IMR-90 (cell line): ENCODE measurements at regions not wholly inside any gene's neighbourhood (a gene's known extent, or its start where the extent isn't known, plus 50 kb on each side); places are given as distances from the start of the nearest gene placed in this dataset.

Experiments
- ATAC-seq: fragments of 200-7000 bp; cut with Tn5 transposase; 2 replicates; pipeline ENCODE4 v1.9.1; 2020; ENCODE audit warnings: low read depth, mild to moderate bottlenecking, moderate library complexity
- BruUV-seq: library from RNA; stranded (reverse); fragments of 400-500 nt; replicated peaks from 2 replicates; lab custom pipeline; 2021; lab: Mats Ljungman, UMichigan
- CTCF ChIA-PET: fragments of 300-600 bp; formaldehyde crosslinking; extraction: SDS; loops from one replicate; lab custom pipeline; 2021; ENCODE audit warnings: antibody characterized with exemption; lab: Yijun Ruan, JAX
- POLR2A ChIA-PET: fragments of 300-600 bp; sonication (Branson Sonifier 250); formaldehyde crosslinking; loops from one replicate; lab custom pipeline; 2022; ENCODE audit warnings: antibody characterized with exemption; ENCODE audit not compliant: unreplicated experiment; lab: Charles Lee
- DNase-seq: peaks from one replicate; pipeline ENCODE4 v3.0.0; 2013
- H2AFZ ChIP-seq: replicated peaks from 2 replicates; pipeline ENCODE3; 2013; ENCODE audit warnings: low read length, mild to moderate bottlenecking; ENCODE audit not compliant: poor library complexity
- H2AK5ac ChIP-seq: 2 replicates; pipeline ENCODE4 v1.6.1; 2013; ENCODE audit warnings: low read depth, low read length, inconsistent platforms
- H2AK9ac ChIP-seq: replicated peaks from 2 replicates; pipeline ENCODE3; 2013; ENCODE audit warnings: mild to moderate bottlenecking, low read depth, low read length, moderate library complexity; ENCODE audit not compliant: poor library complexity
- H2BK120ac ChIP-seq: 2 replicates; pipeline ENCODE4 v1.6.1; 2013; ENCODE audit warnings: low read depth, low read length, inconsistent platforms
- H2BK15ac ChIP-seq: 3 replicates; pipeline ENCODE4 v1.6.1; 2013; ENCODE audit warnings: low read depth, low read length, inconsistent platforms
- H2BK20ac ChIP-seq: 2 replicates; pipeline ENCODE4 v1.6.1; 2013; ENCODE audit warnings: low read depth, mild to moderate bottlenecking, inconsistent platforms, low read length, moderate library complexity
- H2BK5ac ChIP-seq: 2 replicates; pipeline ENCODE4 v1.6.1; 2013; ENCODE audit warnings: mild to moderate bottlenecking, low read depth, low read length, inconsistent platforms; ENCODE audit not compliant: poor library complexity, severe bottlenecking
- H3K14ac ChIP-seq: replicated peaks from 2 replicates; pipeline ENCODE4 v1.6.1; 2013; ENCODE audit warnings: low read depth, low read length, inconsistent platforms
- H3K18ac ChIP-seq: 2 replicates; pipeline ENCODE4 v1.6.1; 2013; ENCODE audit warnings: low read depth, low read length, control low read depth
- H3K23ac ChIP-seq: 2 replicates; pipeline ENCODE4 v1.6.1; 2013; ENCODE audit warnings: low read depth, low read length, inconsistent platforms
- H3K27ac ChIP-seq: 2 replicates; pipeline ENCODE4 v1.5.1; 2013; ENCODE audit warnings: mild to moderate bottlenecking, control low read depth, low read length; ENCODE audit not compliant: insufficient read depth
- H3K27me3 ChIP-seq: 2 replicates; pipeline ENCODE4 v1.6.1; 2013; ENCODE audit warnings: low read length; ENCODE audit not compliant: control insufficient read depth, insufficient read depth
- H3K36me3 ChIP-seq: 2 replicates; pipeline ENCODE4 v1.6.1; 2013; ENCODE audit warnings: low read length, mixed read lengths; ENCODE audit not compliant: control insufficient read depth, insufficient read depth
- H3K4ac ChIP-seq: 2 replicates; pipeline ENCODE4 v1.6.1; 2013; ENCODE audit warnings: low read depth, low read length, inconsistent platforms
- H3K4me1 ChIP-seq: 2 replicates; pipeline ENCODE4 v1.6.1; 2013; ENCODE audit warnings: low read length, mixed read lengths; ENCODE audit not compliant: control insufficient read depth, insufficient read depth
- H3K4me2 ChIP-seq: 2 replicates; pipeline ENCODE4 v1.6.1; 2013; ENCODE audit warnings: low read depth, mild to moderate bottlenecking, control low read depth, low read length, moderate library complexity
- H3K4me3 ChIP-seq: 2 replicates; pipeline ENCODE4 v1.5.1; 2013; ENCODE audit warnings: low read depth, mild to moderate bottlenecking, control low read depth, low read length, moderate library complexity; ENCODE audit not compliant: insufficient read depth
- H3K56ac ChIP-seq: 2 replicates; pipeline ENCODE4 v1.6.1; 2013; ENCODE audit warnings: low read length, inconsistent platforms; ENCODE audit not compliant: insufficient read depth; ENCODE audit errors: extremely low read depth
- H3K79me1 ChIP-seq, 2 experiments: 2 replicates each; pipeline ENCODE4 v1.6.1; 2013; ENCODE audit warnings: low read length in 2 of 2, inconsistent platforms in 1 of 2, low read depth in 1 of 2
- H3K9ac ChIP-seq: 2 replicates; pipeline ENCODE4 v1.6.1; 2013; ENCODE audit warnings: low read depth, low read length, control low read depth
- H3K9me1 ChIP-seq: 2 replicates; pipeline ENCODE4 v1.6.1; 2013; ENCODE audit warnings: low read length, inconsistent platforms; ENCODE audit not compliant: insufficient read depth
- H3K9me3 ChIP-seq: 2 replicates; pipeline ENCODE4 v1.6.1; 2013; ENCODE audit warnings: low read length; ENCODE audit not compliant: control insufficient read depth, insufficient read depth
- H4K20me1 ChIP-seq: 2 replicates; pipeline ENCODE4 v1.6.1; 2013; ENCODE audit warnings: low read length, inconsistent platforms; ENCODE audit not compliant: insufficient read depth
- H4K5ac ChIP-seq: 2 replicates; pipeline ENCODE4 v1.6.1; 2013; ENCODE audit warnings: mild to moderate bottlenecking, low read depth, low read length, control low read depth
- H4K8ac ChIP-seq, 2 experiments: 2 replicates each; pipeline ENCODE4 v1.6.1; 2013; ENCODE audit warnings: low read depth in 2 of 2, low read length in 2 of 2, control low read depth in 1 of 2, inconsistent platforms in 1 of 2
- H4K91ac ChIP-seq: 2 replicates; pipeline ENCODE4 v1.6.1; 2013; ENCODE audit warnings: low read depth, low read length, inconsistent platforms; ENCODE audit not compliant: insufficient read depth
- CTCF ChIP-seq: conservative IDR thresholded peaks from 2 replicates; pipeline ENCODE4 v1.5.1; 2012; ENCODE audit warnings: mild to moderate bottlenecking, low read depth, low read length, improper control_type of control experiment
- MAZ ChIP-seq: IDR thresholded peaks from 2 replicates; pipeline ENCODE4 v1.6.1; 2012; ENCODE audit warnings: low read depth, mild to moderate bottlenecking, low read length, improper control_type of control experiment, moderate library complexity, borderline replicate concordance
- MXI1 ChIP-seq: IDR thresholded peaks from 2 replicates; pipeline ENCODE4 v1.6.1; 2012; ENCODE audit warnings: low read depth, mild to moderate bottlenecking, low read length, moderate library complexity, borderline replicate concordance
- NFE2L2 ChIP-seq: fragments of 150-350 bp; IDR thresholded peaks from 2 replicates; pipeline ENCODE4 v1.6.1; 2016; ENCODE audit warnings: low read depth, mild to moderate bottlenecking, low read length
- POLR2A ChIP-seq: IDR thresholded peaks from 2 replicates; pipeline ENCODE4 v1.6.1; 2012; ENCODE audit warnings: mild to moderate bottlenecking, low read depth, low read length
- SMC3 ChIP-seq: fragments of 150-350 bp; IDR thresholded peaks from 2 replicates; pipeline ENCODE4 v1.6.1; 2016; ENCODE audit warnings: low read depth, mild to moderate bottlenecking, antibody characterized with exemption, low read length, moderate library complexity
- USF2 ChIP-seq: fragments of 150-350 bp; IDR thresholded peaks from 2 replicates; pipeline ENCODE4 v1.6.1; 2017; ENCODE audit warnings: mild to moderate bottlenecking, antibody characterized with exemption, low read length, low read depth
- WGBS, 2 experiments: methylation state at CpG; one replicate each; pipeline versions ENCODE4 v1.1.5 to v1.1.7; 2013; ENCODE audit warnings: missing lambda C conversion rate in 2 of 2; ENCODE audit not compliant: insufficient read length in 1 of 2; ENCODE audit errors: extremely low coverage in 2 of 2; 5-methylcytosine and 5-hydroxymethylcytosine counted together
- dilution Hi-C: fragments of 300-500 bp; cut with HindIII; formaldehyde crosslinking; loops from one replicate; pipeline ENCODE4 v1.14.3; 2018; ENCODE audit warnings: low sequenced_read_pairs; ENCODE audit not compliant: unreplicated experiment
- in situ Hi-C: fragments of 300-500 bp; cut with MboI; formaldehyde crosslinking; loops from 3 replicates; pipeline ENCODE4 v1.14.3; 2019; ENCODE audit warnings: low sequenced_read_pairs, inconsistent platforms, mixed read lengths
- intact Hi-C: fragments of 100-400 bp; cut with micrococcal nuclease; formaldehyde crosslinking; loops from 2 replicates; pipeline ENCODE4 v1.10.0; 2022

- H3K9ac ChIP-seq = no peak overlapping the region
- WGBS, 2 experiments = no CpG with 5 or more reads among the region's 1 CpG
- H3K27ac ChIP-seq = no peak overlapping the region
- H2AK5ac ChIP-seq = no peak overlapping the region
- in situ Hi-C loops = no loop called here
- H3K9me3 ChIP-seq = no peaks in the 10 kb centered on the region
- intact Hi-C loops = no loop called here
- ATAC-seq (no peak), DNase-seq (no peak)
- no peak overlapping the region for H4K5ac ChIP-seq
- no TSS peak for BruUV-seq
- no peaks in the 10 kb centered on the region for H3K36me3 ChIP-seq
- no peak overlapping the region for H3K23ac ChIP-seq
- no peak overlapping the region for H4K8ac ChIP-seq
- CTCF ChIA-PET = no interaction called here
- H3K18ac ChIP-seq = no peak overlapping the region
- POLR2A ChIA-PET = no interaction called here
- H3K56ac ChIP-seq = no peak overlapping the region
- H4K91ac ChIP-seq = no peak overlapping the region
- no peak overlapping the region for H2BK5ac ChIP-seq
- H3K4me3 ChIP-seq = no peak overlapping the region
- dilution Hi-C loops = no loop called here
- no peak overlapping the region for H3K14ac ChIP-seq
- peaks cover 2% of the 10 kb centered on the region; the same call in 1 of the 2 replicates for H3K27me3 ChIP-seq
- H3K4ac ChIP-seq = no peak overlapping the region
- no peak overlapping the region for H2BK15ac ChIP-seq
- no peak overlapping the region for H3K4me2 ChIP-seq
- no peaks in the 10 kb centered on the region; the same call in 1 of the 2 replicates for H3K9me1 ChIP-seq
- H2BK120ac ChIP-seq = no peak overlapping the region
- no peak overlapping the region for H2AK9ac ChIP-seq
- TF ChIP-seq SMC3 (no peak), NFE2L2 (no peak), MAZ (no peak), POLR2A (no peak), CTCF (no peak), MXI1 (no peak), USF2 (no peak)
- no peak overlapping the region for H2BK20ac ChIP-seq
- no peak overlapping the region for H2AFZ ChIP-seq
- H3K4me1 ChIP-seq = no peaks in the 10 kb centered on the region
- H3K79me1 ChIP-seq = no peaks in the 10 kb centered on the region
- no peaks in the 10 kb centered on the region for H4K20me1 ChIP-seq
Measured at GRCh38 chr16:64403352-64403751, 718.5 kb downstream of the CDH11 start.
